GM10266 (cell line): ENCODE measurements at regions not wholly inside any gene's neighbourhood (a gene's known extent, or its start where the extent isn't known, plus 50 kb on each side); places are given as distances from the start of the nearest gene placed in this dataset.

Experiments used
- DNase-seq: peaks from one replicate; pipeline ENCODE4 v3.0.0; 2012; ENCODE audit errors: extremely low spot score
- TF ChIP-seq, protein P1 (sequence below): IDR thresholded peaks from 2 replicates; pipeline ENCODE4 v1.5.1; 2012; ENCODE audit warnings: mild to moderate bottlenecking, low read depth; ENCODE audit not compliant: control insufficient read depth, insufficient read depth; ENCODE audit errors: missing control alignments

DNA sequence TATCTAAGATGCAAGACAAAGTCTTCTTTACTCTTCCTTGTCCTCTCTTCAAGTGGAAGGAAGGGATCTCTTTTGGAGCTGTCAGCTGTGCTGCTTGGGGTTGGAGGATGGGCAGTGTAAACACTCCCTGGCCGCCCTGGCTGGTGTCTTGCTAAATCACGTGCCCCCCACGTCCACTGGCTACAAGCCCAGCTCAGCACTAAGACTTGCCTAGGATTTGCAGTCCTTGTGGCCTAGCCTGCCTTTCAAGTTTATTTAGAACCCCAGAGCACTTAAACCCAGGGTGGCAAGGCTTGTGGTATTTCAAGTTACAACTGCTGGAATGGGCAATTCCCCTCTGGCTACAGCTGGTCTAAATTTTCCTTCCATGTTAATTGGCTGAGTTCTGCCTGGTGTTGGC, 272.4 kb upstream of the MYO3A start:
- DNase-seq, result no peak
- TF ChIP-seq, protein P1, sequence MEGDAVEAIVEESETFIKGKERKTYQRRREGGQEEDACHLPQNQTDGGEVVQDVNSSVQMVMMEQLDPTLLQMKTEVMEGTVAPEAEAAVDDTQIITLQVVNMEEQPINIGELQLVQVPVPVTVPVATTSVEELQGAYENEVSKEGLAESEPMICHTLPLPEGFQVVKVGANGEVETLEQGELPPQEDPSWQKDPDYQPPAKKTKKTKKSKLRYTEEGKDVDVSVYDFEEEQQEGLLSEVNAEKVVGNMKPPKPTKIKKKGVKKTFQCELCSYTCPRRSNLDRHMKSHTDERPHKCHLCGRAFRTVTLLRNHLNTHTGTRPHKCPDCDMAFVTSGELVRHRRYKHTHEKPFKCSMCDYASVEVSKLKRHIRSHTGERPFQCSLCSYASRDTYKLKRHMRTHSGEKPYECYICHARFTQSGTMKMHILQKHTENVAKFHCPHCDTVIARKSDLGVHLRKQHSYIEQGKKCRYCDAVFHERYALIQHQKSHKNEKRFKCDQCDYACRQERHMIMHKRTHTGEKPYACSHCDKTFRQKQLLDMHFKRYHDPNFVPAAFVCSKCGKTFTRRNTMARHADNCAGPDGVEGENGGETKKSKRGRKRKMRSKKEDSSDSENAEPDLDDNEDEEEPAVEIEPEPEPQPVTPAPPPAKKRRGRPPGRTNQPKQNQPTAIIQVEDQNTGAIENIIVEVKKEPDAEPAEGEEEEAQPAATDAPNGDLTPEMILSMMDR, result no peak

DNA sequence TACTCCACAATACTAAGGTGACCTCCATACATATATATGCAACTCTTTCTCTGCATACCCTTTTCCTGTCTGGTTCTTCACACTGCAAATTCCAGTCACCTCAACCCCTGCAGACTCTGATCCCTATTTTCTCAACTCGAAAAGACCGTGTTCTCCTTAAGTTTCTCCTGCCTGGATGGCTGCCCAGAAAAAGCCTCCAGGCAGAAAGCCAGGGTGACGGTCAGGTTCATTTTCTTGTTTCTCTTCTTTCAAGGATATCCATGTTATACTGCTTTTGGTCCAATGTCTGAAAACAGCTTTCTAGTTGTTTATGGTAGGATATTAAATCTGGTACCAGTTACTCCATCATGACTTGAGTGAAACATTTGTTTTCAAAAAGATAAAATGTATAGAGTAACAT, 267.8 kb upstream of the MYO3A start:
- no peak for DNase-seq
- TF ChIP-seq, protein P1, result no peak

DNA sequence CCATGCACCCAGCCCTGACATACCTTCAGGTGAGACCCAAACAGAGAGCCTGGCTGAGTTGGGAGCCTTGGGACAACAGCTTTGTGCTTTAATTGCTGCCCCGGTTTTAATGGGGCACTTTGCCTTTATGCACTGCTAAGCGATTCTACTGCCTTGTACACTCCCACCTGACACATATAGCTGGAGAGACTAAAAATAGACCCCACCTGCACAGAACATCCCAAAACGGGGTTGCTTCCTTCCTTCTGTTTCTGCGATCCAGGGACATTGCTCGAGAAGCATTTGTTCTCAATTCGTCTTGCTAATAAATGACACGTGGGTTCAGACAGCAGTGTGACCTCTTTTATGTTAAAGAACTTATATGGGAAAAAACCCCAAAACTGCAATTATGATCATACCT, 258.8 kb upstream of the MYO3A start:
- no peak for DNase-seq
- TF ChIP-seq, protein P1, result no peak

DNA sequence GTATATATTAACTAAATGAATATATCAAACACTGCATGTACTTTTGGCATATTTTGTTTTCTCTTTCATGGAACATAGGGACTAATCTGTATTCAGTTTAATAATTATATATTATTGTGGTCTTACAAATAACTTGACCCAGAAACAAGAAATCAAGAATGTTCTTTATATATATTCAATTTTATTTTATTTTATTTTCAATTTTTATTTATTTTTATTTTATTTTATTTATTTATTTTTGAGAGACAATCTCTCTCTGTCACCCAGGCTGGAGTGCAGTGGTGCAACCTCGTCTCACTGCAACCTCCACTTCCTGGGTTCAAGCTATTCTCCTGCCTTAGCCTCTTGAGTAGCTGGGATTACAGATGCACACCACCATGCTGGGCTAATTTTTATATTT, 258.4 kb upstream of the MYO3A start:
- no peak for DNase-seq
- TF ChIP-seq, protein P1, result no peak

DNA sequence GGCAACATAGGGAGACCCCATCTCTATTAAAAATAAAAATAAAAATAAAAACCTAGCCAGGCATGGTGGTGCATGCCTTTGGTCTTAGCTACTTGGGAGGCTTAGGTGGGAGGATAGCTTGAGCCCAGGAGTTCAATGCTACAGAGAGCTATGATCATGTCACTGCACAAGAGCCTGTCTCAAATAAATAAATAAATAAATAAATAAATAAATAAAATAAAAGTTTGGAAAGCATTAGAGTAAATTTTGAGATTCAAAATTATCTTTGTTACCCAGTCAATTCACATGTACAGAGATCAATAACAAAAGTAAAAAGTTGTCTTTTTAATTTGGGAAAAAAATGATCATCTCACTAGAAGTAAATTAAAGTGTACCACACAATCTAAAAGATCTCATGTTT, 255.8 kb upstream of the MYO3A start:
- no peak for DNase-seq
- TF ChIP-seq, protein P1, result no peak

DNA sequence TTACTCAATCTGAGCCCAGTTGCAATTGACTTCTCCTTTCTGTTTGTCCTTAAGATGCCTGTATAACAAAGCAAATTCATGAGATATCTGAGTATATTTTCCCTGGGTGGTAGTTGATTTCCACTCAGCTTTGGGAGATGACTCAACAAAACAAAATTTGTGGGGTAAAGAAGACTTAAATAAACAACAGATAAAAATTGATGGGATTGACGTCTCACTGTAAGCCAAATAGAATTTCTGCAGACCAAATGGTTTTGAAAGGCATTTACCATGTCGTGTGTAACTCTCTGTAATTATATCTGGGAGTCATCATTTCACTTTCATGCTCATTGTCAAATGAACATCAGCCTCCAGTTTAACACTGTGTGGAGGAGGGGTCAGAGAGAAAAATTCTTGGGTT, 255.4 kb upstream of the MYO3A start:
- TF ChIP-seq, protein P1, result no peak
- no peak for DNase-seq

DNA sequence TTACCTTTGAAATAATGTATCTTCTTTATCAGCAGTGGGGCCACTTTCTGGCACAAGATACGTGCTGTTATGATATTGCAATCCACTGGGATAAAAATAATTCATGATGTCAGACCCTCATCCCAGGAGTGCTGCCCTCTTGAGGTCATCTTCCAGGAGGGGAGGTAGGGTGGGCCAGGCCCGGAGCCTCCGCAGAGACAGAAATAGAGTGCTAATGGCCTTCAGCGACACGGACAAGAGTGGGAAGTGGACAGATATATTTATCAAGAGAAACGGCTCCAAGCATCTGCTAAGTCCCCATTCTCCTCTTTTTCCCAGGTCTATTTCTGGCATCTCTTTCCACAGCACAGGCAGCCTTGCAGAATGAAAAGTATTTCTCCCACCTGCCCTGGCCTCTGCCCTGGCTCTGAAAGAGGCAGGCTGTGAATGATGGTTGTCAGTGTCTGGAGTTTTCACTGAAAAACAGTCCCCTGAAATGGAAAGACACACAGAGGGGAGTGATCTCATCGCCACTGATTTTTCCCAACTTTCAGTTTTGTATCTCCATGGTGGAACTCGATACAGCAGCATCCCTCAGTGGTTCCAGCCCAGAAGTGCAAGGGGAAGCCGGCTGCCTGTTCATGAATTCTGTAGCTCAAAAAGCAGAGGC, 251.7 kb upstream of the MYO3A start:
- DNase-seq, result no peak
- TF ChIP-seq, protein P1, result no peak
